Mesendoderm (in vitro differentiated cells): ENCODE measurements at regions not wholly inside any gene's neighbourhood (a gene's known extent, or its start where the extent isn't known, plus 50 kb on each side); places are given as distances from the start of the nearest gene placed in this dataset.

Experiments used
- DNase-seq: peaks from one replicate; pipeline ENCODE4 v3.0.0; 2013
- H2AK5ac ChIP-seq: 2 replicates; pipeline ENCODE4 v1.6.1; 2013; ENCODE audit warnings: low read length, inconsistent platforms
- H2BK120ac ChIP-seq: 2 replicates; pipeline ENCODE4 v1.6.1; 2013; ENCODE audit warnings: low read depth, mild to moderate bottlenecking, low read length, moderate library complexity, mixed read lengths
- H2BK15ac ChIP-seq: replicated peaks from 2 replicates; pipeline ENCODE4 v1.6.1; 2013; ENCODE audit warnings: low read depth, mild to moderate bottlenecking, moderate library complexity
- H2BK5ac ChIP-seq: 2 replicates; pipeline ENCODE4 v1.6.1; 2013; ENCODE audit warnings: low read length, inconsistent platforms
- H3K18ac ChIP-seq: 2 replicates; pipeline ENCODE4 v1.6.1; 2013; ENCODE audit warnings: mild to moderate bottlenecking, low read length, mixed read lengths
- H3K23ac ChIP-seq: one replicate; pipeline ENCODE4 v1.6.1; 2013; ENCODE audit warnings: low read length
- H3K27ac ChIP-seq: 2 replicates; pipeline ENCODE4 v1.5.1; 2013; ENCODE audit warnings: low read depth, mild to moderate bottlenecking, inconsistent platforms, low read length, moderate library complexity
- H3K27me3 ChIP-seq: 2 replicates; pipeline ENCODE4 v1.6.1; 2013; ENCODE audit warnings: low read length, control low read depth, mild to moderate bottlenecking, inconsistent platforms; ENCODE audit not compliant: insufficient read depth, poor library complexity
- H3K36me3 ChIP-seq: 2 replicates; pipeline ENCODE4 v1.6.1; 2013; ENCODE audit warnings: low read length, inconsistent platforms; ENCODE audit not compliant: control insufficient read depth, insufficient read depth
- H3K4ac ChIP-seq: one replicate; pipeline ENCODE4 v1.6.1; 2013; ENCODE audit warnings: low read depth, mild to moderate bottlenecking, low read length, moderate library complexity
- H3K4me1 ChIP-seq: 2 replicates; pipeline ENCODE4 v1.6.1; 2013; ENCODE audit warnings: low read depth, low read length, inconsistent platforms; ENCODE audit not compliant: control insufficient read depth
- H3K4me2 ChIP-seq: 2 replicates; pipeline ENCODE4 v1.6.1; 2013; ENCODE audit warnings: low read length
- H3K4me3 ChIP-seq: 2 replicates; pipeline ENCODE4 v1.5.1; 2013; ENCODE audit warnings: mild to moderate bottlenecking, low read length
- H3K56ac ChIP-seq: one replicate; pipeline ENCODE4 v1.6.1; 2013; ENCODE audit warnings: low read length
- H3K79me1 ChIP-seq: 2 replicates; pipeline ENCODE4 v1.6.1; 2013; ENCODE audit warnings: low read length, inconsistent platforms
- H3K79me2 ChIP-seq: 2 replicates; pipeline ENCODE4 v1.6.1; 2013; ENCODE audit warnings: mild to moderate bottlenecking, low read length; ENCODE audit not compliant: control insufficient read depth, insufficient read depth
- H3K9ac ChIP-seq: 2 replicates; pipeline ENCODE4 v1.6.1; 2013; ENCODE audit warnings: low read length, inconsistent platforms
- H4K5ac ChIP-seq: one replicate; pipeline ENCODE4 v1.6.1; 2013; ENCODE audit warnings: low read length
- H4K8ac ChIP-seq: one replicate; pipeline ENCODE4 v1.6.1; 2013; ENCODE audit warnings: low read depth, mild to moderate bottlenecking, control low read depth, low read length, moderate library complexity
- WGBS: extraction: QIAGEN DNeasy Blood & Tissue Kit; methylation state at CpG from one replicate; pipeline ENCODE4 v1.1.7; 2013; ENCODE audit warnings: low lambda C conversion rate, missing lambda C conversion rate; ENCODE audit not compliant: insufficient coverage; ENCODE audit errors: extremely low coverage; 5-methylcytosine and 5-hydroxymethylcytosine counted together

DNA sequence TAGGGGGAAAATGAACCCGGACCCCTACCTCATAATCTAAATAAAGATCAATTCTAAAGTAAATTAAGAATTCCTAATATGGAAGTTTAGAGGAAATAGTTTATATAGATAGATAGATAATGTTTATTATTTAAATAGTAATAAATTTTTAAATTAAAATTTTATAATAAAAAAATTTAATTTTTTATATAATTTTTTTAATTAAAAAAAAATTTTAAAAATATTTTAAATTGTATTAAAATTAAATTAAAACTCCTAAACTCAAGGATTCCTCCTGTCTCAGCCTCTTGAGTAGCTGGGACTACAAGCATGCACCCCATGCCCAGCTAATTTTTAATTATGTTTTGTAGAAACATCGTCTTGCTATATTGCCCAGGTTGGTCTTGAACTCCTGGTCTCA is 186.9 kb upstream of the VRK2 start:
- Histone ChIP-seq H3K27ac (no peak overlapping the region), H2BK15ac (no peak overlapping the region), H3K4ac (no peak overlapping the region), H3K4me2 (no peak overlapping the region), H2BK120ac (no peak overlapping the region), H4K5ac (no peak overlapping the region), H3K56ac (no peak overlapping the region), H3K18ac (no peak overlapping the region), H4K8ac (no peak overlapping the region), H3K36me3 (no peaks in the 10 kb centered on the region), H3K4me3 (no peak overlapping the region), H3K27me3 (no peaks in the 10 kb centered on the region), H3K4me1 (no peaks in the 10 kb centered on the region), H3K79me1 (no peaks in the 10 kb centered on the region), H2AK5ac (no peak overlapping the region), H3K23ac (no peak overlapping the region), H3K79me2 (no peaks in the 10 kb centered on the region), H2BK5ac (no peak overlapping the region), H3K9ac (no peak overlapping the region)
- no peak for DNase-seq
- no CpG with 5 or more reads among the region's 2 CpGs for WGBS

DNA sequence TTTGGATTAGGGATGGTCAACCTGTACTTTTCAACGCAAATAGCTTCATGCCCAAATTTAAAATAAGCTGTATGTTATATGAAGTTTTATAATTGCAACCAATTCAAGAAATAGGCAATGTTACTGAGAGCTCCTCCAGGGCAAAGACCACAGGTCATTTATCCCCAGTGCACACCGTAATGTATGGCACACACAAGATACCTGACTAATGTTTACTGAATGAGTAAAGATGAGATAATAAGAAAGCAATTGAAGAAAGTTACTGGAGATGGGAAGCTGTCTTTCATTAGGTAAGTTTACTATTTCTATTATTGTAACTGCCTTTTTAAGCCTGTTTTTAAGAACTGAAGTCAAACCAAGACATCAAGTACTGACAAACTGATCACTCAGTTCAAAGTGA is 184.5 kb upstream of the VRK2 start:
- no peak overlapping the region for H3K18ac ChIP-seq
- no peak overlapping the region for H2BK5ac ChIP-seq
- WGBS: no CpG with 5 or more reads among the region's 2 CpGs

GRCh38 chr2:57862727-57863126 is 183.9 kb upstream of the VRK2 start:
- H2AK5ac ChIP-seq: no peak overlapping the region
- no peak overlapping the region for H3K27ac ChIP-seq
- H3K79me1 ChIP-seq: no peaks in the 10 kb centered on the region
- H2BK5ac ChIP-seq: no peak overlapping the region
- no peak overlapping the region for H3K23ac ChIP-seq
- H4K5ac ChIP-seq: no peak overlapping the region
- no peaks in the 10 kb centered on the region for H3K4me1 ChIP-seq
- no peaks in the 10 kb centered on the region for H3K36me3 ChIP-seq
- no peak overlapping the region for H4K8ac ChIP-seq
- no peak overlapping the region for H3K4me3 ChIP-seq
- H3K27me3 ChIP-seq: no peaks in the 10 kb centered on the region
- no peak overlapping the region for H3K4me2 ChIP-seq
- H3K56ac ChIP-seq: no peak overlapping the region
- no peak overlapping the region for H2BK120ac ChIP-seq
- no peak overlapping the region for H3K18ac ChIP-seq
- DNase-seq: no peak
- no peak overlapping the region for H3K4ac ChIP-seq
- H3K79me2 ChIP-seq: no peaks in the 10 kb centered on the region
- no peak overlapping the region for H2BK15ac ChIP-seq
- H3K9ac ChIP-seq: no peak overlapping the region

More for the DNA sequence above, 184.5 kb upstream of the VRK2 start:
- H2AK5ac ChIP-seq: no peak overlapping the region
- H3K56ac ChIP-seq: no peak overlapping the region
- no peaks in the 10 kb centered on the region for H3K4me1 ChIP-seq
- no peak overlapping the region for H3K27ac ChIP-seq
- no peak overlapping the region for H4K8ac ChIP-seq
- H3K79me2 ChIP-seq: no peaks in the 10 kb centered on the region
- H3K27me3 ChIP-seq: no peaks in the 10 kb centered on the region
- H3K23ac ChIP-seq: no peak overlapping the region
- H3K9ac ChIP-seq: no peak overlapping the region
- DNase-seq: no peak
- H3K36me3 ChIP-seq: no peaks in the 10 kb centered on the region
- no peak overlapping the region for H2BK15ac ChIP-seq
- no peak overlapping the region for H2BK120ac ChIP-seq
- H3K4ac ChIP-seq: no peak overlapping the region
- H3K79me1 ChIP-seq: no peaks in the 10 kb centered on the region
- H3K4me2 ChIP-seq: no peak overlapping the region
- no peak overlapping the region for H4K5ac ChIP-seq
- no peak overlapping the region for H3K4me3 ChIP-seq

GRCh38 chr2:57864926-57865325 is 181.7 kb upstream of the VRK2 start:
- H3K18ac ChIP-seq: no peak overlapping the region
- no peak overlapping the region for H3K27ac ChIP-seq
- H2BK5ac ChIP-seq: no peak overlapping the region
- no peak overlapping the region for H3K9ac ChIP-seq
- H4K8ac ChIP-seq: no peak overlapping the region
- H2BK15ac ChIP-seq: no peak overlapping the region
- no peak overlapping the region for H2AK5ac ChIP-seq
- no peak overlapping the region for H3K4me3 ChIP-seq
- H3K23ac ChIP-seq: no peak overlapping the region
- no peaks in the 10 kb centered on the region for H3K27me3 ChIP-seq
- H3K4ac ChIP-seq: no peak overlapping the region
- no peak overlapping the region for H3K4me2 ChIP-seq
- no peak overlapping the region for H2BK120ac ChIP-seq
- no peaks in the 10 kb centered on the region for H3K4me1 ChIP-seq
- H3K79me2 ChIP-seq: no peaks in the 10 kb centered on the region
- H3K36me3 ChIP-seq: no peaks in the 10 kb centered on the region
- H3K56ac ChIP-seq: no peak overlapping the region
- no peak for DNase-seq
- H4K5ac ChIP-seq: no peak overlapping the region
- WGBS: no CpG with 5 or more reads among the region's 2 CpGs
- H3K79me1 ChIP-seq: no peaks in the 10 kb centered on the region

- no peak for DNase-seq
- Histone ChIP-seq H3K18ac (no peak overlapping the region), H3K4me1 (no peaks in the 10 kb centered on the region), H3K23ac (no peak overlapping the region), H2AK5ac (no peak overlapping the region), H2BK120ac (no peak overlapping the region), H3K36me3 (no peaks in the 10 kb centered on the region), H3K4ac (no peak overlapping the region), H3K4me2 (no peak overlapping the region), H2BK15ac (no peak overlapping the region), H4K5ac (no peak overlapping the region), H3K4me3 (no peak overlapping the region), H3K79me1 (no peaks in the 10 kb centered on the region), H3K79me2 (no peaks in the 10 kb centered on the region), H3K56ac (no peak overlapping the region), H4K8ac (no peak overlapping the region), H3K27me3 (no peaks in the 10 kb centered on the region), H2BK5ac (no peak overlapping the region), H3K27ac (no peak overlapping the region), H3K9ac (no peak overlapping the region)
- no CpG with 5 or more reads among the region's 3 CpGs for WGBS
Observed at GRCh38 chr2:57867730-57868129, 178.9 kb upstream of the VRK2 start.

DNA sequence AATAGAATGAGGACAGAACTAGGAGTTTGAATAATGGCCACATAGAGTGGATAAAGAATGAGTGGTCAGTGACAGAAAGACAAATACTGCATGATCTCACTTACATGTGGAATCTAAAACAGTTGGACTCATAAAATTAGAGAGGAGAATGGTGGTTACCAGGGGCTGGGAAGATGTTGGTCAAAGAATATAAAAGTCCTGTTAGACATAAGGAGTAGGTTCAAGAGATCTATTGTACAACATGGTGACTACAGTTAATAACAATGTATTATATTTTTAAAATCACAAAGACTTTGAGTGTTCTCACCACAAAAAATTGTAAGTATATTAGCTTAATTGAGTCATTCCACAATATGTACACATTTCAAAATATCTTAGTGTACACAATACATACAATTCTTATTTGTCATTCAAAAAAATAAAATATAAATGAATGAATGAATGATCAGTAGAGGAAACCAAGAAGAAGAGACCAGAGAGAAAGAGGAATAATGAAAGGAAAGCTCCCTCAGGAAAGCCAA is 177.9 kb upstream of the VRK2 start:
- Histone ChIP-seq H3K27ac (no peak overlapping the region), H3K4ac (no peak overlapping the region), H2BK120ac (no peak overlapping the region), H4K8ac (no peak overlapping the region), H4K5ac (no peak overlapping the region), H3K23ac (no peak overlapping the region), H3K79me2 (no peaks in the 10 kb centered on the region), H3K4me2 (no peak overlapping the region), H3K4me1 (no peaks in the 10 kb centered on the region), H3K27me3 (no peaks in the 10 kb centered on the region), H2BK15ac (no peak overlapping the region), H3K56ac (no peak overlapping the region), H2BK5ac (no peak overlapping the region), H2AK5ac (no peak overlapping the region), H3K4me3 (no peak overlapping the region), H3K36me3 (no peaks in the 10 kb centered on the region), H3K79me1 (no peaks in the 10 kb centered on the region), H3K9ac (no peak overlapping the region), H3K18ac (no peak overlapping the region)
- no peak for DNase-seq
